Adrenal gland (tissue), 9 donors: ENCODE measurements at regions not wholly inside any gene's neighbourhood (a gene's known extent, or its start where the extent isn't known, plus 50 kb on each side); places are given as distances from the start of the nearest gene placed in this dataset.

ENCODE experiments used
- DNase-seq, 7 donors: peaks; one replicate each; pipeline ENCODE4 v3.0.0-alpha.2; 2019 to 2020
- H3K27ac ChIP-seq, 5 donors: fragments of 200-600 bp; sonication (generic) in 4 of 5; 1 replicate in 3 of 5; 2 replicates in 2 of 5; pipeline versions ENCODE4 v1.5.1 to v1.8.0; 2016 to 2020; ENCODE audit warnings: mild to moderate bottlenecking in 1 of 5
- H3K27me3 ChIP-seq: fragments of 200-600 bp; 2 replicates; pipeline ENCODE4 v1.8.0; 2021
- H3K36me3 ChIP-seq, 2 donors: fragments of 200-600 bp; replicated peaks in 1 of 2; 1 replicate in 1 of 2; 2 replicates in 1 of 2; pipeline versions ENCODE4 v1.5.1 to v1.8.0; 2018 to 2022
- H3K4me1 ChIP-seq, 2 donors: fragments of 200-600 bp; replicated peaks in 1 of 2; 1 replicate in 1 of 2; 2 replicates in 1 of 2; pipeline versions ENCODE4 v1.5.1 to v1.8.0; 2018 to 2021
- H3K4me3 ChIP-seq, 4 donors: fragments of 200-600 bp; sonication (generic) in 3 of 4; one replicate each; pipeline ENCODE4 v1.5.1; 2016 to 2018
- H3K9me3 ChIP-seq, 3 donors: fragments of 200-600 bp; sonication (generic) in 1 of 3; replicated peaks in 1 of 3; 1 replicate in 2 of 3; 2 replicates in 1 of 3; pipeline versions ENCODE4 v1.5.1 to v1.8.0; 2016 to 2021
- POLR2A ChIP-seq, 2 donors: fragments of 450-650 bp; IDR thresholded peaks; one replicate each; pipeline ENCODE4 v1.6.1; 2017; ENCODE audit warnings: antibody characterized with exemption in 2 of 2, mild to moderate bottlenecking in 2 of 2, moderate library complexity in 1 of 2
- WGBS, 4 donors: extraction: QIAGEN DNeasy Blood & Tissue Kit in 2 of 4; methylation state at CpG; one replicate each; pipeline versions ENCODE4 v1.1.5 to v1.1.7; 2013 to 2017; 5-methylcytosine and 5-hydroxymethylcytosine counted together
- intact Hi-C, 2 donors: fragments of 100-400 bp; cut with DNase I; formaldehyde crosslinking; loops; one replicate each; pipeline versions ENCODE4 v1.14.1 to v1.15.0; 2022 to 2023
- TF ChIP-seq, protein P1 (sequence below), 6 experiments: fragments of 450-650 bp in 4 of 6; fragments of 200-600 bp in 2 of 6; sonication (generic) in 1 of 6; IDR thresholded peaks; 1 replicate in 5 of 6; 2 replicates in 1 of 6; pipeline versions ENCODE4 v1.5.1 to v1.8.0; 2016 to 2021; ENCODE audit warnings: antibody characterized with exemption in 6 of 6, mild to moderate bottlenecking in 2 of 6, moderate library complexity in 1 of 6
- donor health status: healthy with polysubstance abuse.
- donor health status: Bipolar disorder and iron deficiency.
- donor health status: DM: yes; HTN: yes; CAD: no.
- donor health status: DM: no; HTN: no; CAD: no.
- donor health status: DM: no; HTN: no; CAD: no.

DNA sequence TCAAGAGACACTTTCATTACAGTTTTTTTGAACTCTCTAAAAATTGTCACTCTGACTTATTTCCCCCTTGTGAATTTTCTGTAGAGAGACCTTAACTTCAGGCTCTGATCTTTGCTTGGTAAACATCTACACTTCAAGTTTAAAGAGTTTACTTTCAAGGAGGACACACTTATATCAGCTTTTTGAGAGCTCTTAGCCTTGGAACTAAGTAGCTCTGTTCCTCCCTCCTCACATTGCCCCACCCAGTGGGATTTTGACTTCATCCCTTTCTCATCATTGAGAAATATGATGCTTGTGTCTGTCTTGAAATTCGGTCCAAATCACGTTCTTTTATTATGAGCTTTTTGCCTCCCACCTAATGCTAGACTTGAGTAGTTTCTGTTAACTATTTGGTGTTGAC lies 433.4 kb upstream of the MEIS1 start:
- TF ChIP-seq, protein P1, sequence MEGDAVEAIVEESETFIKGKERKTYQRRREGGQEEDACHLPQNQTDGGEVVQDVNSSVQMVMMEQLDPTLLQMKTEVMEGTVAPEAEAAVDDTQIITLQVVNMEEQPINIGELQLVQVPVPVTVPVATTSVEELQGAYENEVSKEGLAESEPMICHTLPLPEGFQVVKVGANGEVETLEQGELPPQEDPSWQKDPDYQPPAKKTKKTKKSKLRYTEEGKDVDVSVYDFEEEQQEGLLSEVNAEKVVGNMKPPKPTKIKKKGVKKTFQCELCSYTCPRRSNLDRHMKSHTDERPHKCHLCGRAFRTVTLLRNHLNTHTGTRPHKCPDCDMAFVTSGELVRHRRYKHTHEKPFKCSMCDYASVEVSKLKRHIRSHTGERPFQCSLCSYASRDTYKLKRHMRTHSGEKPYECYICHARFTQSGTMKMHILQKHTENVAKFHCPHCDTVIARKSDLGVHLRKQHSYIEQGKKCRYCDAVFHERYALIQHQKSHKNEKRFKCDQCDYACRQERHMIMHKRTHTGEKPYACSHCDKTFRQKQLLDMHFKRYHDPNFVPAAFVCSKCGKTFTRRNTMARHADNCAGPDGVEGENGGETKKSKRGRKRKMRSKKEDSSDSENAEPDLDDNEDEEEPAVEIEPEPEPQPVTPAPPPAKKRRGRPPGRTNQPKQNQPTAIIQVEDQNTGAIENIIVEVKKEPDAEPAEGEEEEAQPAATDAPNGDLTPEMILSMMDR (IDR thresholded peaks at IDR 0.05) = no peak
- TF ChIP-seq POLR2A (IDR thresholded peaks at IDR 0.05) = no peak
- Histone ChIP-seq H3K27me3 (no peaks in the 10 kb centered on the region), H3K36me3 (no peaks in the 10 kb centered on the region), H3K27ac (no peak overlapping the region), H3K9me3 (no peaks in the 10 kb centered on the region), H3K4me3 (no peak overlapping the region), H3K4me1 (no peaks in the 10 kb centered on the region)
- no peak for DNase-seq
- intact Hi-C loops = no loop called here
- 78 to 94% (median 84%) methylated on average over 2 of the region's 2 CpGs for WGBS, 4 donors

DNA sequence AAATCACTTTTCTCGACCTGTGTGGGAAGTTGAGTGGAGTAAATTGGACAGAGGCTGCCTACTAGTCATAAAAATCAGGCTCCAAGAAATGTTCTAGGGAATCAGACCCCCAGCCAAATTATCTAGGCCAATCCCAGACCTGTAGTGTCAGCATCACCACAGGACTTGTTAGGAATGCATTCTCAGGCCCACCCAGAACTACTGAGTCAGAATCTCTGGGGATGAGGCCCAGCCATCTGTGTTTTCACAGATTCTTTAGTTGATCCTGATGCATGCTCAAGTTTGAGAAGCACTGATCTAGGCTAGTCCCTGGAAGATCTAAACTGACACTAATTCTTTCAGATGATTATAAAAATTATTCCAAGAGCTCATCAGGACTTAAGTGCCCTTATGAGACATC lies 434.0 kb upstream of the MEIS1 start:
- TF ChIP-seq, protein P1 (IDR thresholded peaks at IDR 0.05) = no peak
- no peak for TF ChIP-seq POLR2A (IDR thresholded peaks at IDR 0.05)
- intact Hi-C loops = no loop called here

DNA sequence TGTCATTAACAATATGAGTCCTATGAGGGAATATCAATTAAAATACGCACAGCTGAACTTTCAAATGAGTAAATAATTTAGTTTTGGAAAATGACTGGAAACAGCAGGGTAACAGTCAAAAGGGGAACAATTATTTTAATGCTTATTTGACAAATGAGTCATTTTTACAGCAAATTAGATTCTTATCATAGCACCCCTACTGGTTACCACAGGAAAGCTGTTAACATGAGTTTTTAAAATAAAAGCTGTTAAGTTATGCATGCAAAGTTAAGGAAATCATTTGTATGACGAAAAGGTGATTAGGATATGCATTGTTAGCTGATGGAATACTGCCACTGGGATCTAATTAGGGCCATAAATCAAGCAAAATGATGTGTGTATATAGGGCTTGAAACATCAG lies 435.1 kb upstream of the MEIS1 start:
- WGBS, 4 donors = 33 to 76% (median 64%) methylated on average over 2 of the region's 2 CpGs
- Histone ChIP-seq H3K4me3 (no peak overlapping the region), H3K9me3 (no peaks in the 10 kb centered on the region), H3K27ac (no peak overlapping the region), H3K36me3 (no peaks in the 10 kb centered on the region), H3K4me1 (no peaks in the 10 kb centered on the region), H3K27me3 (no peaks in the 10 kb centered on the region)
- TF ChIP-seq POLR2A (IDR thresholded peaks at IDR 0.05) = no peak
- TF ChIP-seq, protein P1 (IDR thresholded peaks at IDR 0.05) = no peak
- intact Hi-C loops = no loop called here
- DNase-seq = no peak

More for the DNA sequence above, 434.0 kb upstream of the MEIS1 start:
- H3K4me1 ChIP-seq = no peaks in the 10 kb centered on the region
- H3K36me3 ChIP-seq = no peaks in the 10 kb centered on the region
- no peaks in the 10 kb centered on the region for H3K27me3 ChIP-seq
- 71 to 100% (median 87%) methylated on average over 1 of the region's 1 CpG for WGBS, 4 donors
- DNase-seq = no peak
- H3K27ac ChIP-seq = no peak overlapping the region
- no peak overlapping the region for H3K4me3 ChIP-seq
- no peaks in the 10 kb centered on the region for H3K9me3 ChIP-seq

DNA sequence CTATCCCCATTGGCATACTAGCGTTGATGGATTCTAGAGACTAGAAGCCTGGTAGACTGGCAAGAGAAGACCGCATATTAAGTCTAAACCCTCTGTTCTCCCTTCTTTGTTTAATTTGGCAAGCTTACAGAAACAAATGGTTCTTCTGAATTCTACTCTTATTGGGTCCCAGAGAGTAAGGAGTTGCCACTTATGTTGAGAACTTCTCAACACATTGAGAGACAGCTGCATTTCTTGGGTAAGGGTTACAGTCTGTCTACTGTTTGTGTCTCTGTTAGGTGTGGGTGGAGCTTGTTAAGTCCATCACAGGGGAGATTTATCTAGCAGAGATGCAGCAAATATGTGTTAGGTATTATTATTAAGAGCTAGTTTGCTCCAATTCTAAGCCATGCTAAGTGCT lies 435.8 kb upstream of the MEIS1 start:
- TF ChIP-seq, protein P1 (IDR thresholded peaks at IDR 0.05) = no peak
- no peak for TF ChIP-seq POLR2A (IDR thresholded peaks at IDR 0.05)
- intact Hi-C loops = no loop called here
- Histone ChIP-seq H3K9me3 (no peaks in the 10 kb centered on the region), H3K4me3 (no peak overlapping the region), H3K27me3 (no peaks in the 10 kb centered on the region), H3K4me1 (no peaks in the 10 kb centered on the region), H3K27ac (no peak overlapping the region), H3K36me3 (no peaks in the 10 kb centered on the region)
- DNase-seq = no peak
- WGBS, 4 donors = 81 to 95% (median 91%) methylated on average over 2 of the region's 2 CpGs
